Epithelial cell of esophagus (primary cell): ENCODE measurements at regions not wholly inside any gene's neighbourhood (a gene's known extent, or its start where the extent isn't known, plus 50 kb on each side); places are given as distances from the start of the nearest gene placed in this dataset.

Experiments used
- DNase-seq: peaks from one replicate; pipeline ENCODE4 v3.0.0; 2010; ENCODE audit warnings: low read depth
- H3K4me3 ChIP-seq: 2 replicates; pipeline ENCODE4 v1.5.1; 2011; ENCODE audit warnings: mild to moderate bottlenecking, low read length, control low read depth
- CTCF ChIP-seq: IDR thresholded peaks from 2 replicates; pipeline ENCODE4 v1.5.1; 2011; ENCODE audit warnings: low read depth, mild to moderate bottlenecking, low read length, control low read depth, inconsistent platforms; ENCODE audit not compliant: insufficient read depth; ENCODE audit errors: missing control alignments

GRCh38 chr1:55568732-55569131 lies 353.6 kb upstream of the USP24 start:
- DNase-seq: no peak
- H3K4me3 ChIP-seq: no peak overlapping the region
- no peak for TF ChIP-seq CTCF

DNA sequence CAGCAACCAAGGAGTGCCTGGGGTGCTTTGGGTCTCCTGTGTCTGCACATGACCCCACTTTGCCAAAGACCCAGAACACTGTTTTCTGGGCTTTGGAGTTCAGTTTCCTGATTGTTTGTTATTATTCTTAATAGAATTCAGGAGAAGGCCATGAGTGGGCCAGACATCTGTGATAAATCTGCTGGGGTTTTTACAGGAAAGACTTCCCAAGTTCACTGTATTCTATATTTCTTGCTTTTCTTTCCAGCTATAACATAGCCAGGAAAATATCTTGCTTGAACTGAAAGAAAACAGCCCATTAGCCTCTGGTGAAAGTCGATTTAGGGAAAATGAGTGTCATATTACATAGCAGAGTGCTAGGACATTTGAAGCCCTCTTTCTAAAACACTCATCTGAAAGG lies 345.1 kb upstream of the USP24 start:
- no peak for TF ChIP-seq CTCF
- H3K4me3 ChIP-seq: no peak overlapping the region
- no peak for DNase-seq

DNA sequence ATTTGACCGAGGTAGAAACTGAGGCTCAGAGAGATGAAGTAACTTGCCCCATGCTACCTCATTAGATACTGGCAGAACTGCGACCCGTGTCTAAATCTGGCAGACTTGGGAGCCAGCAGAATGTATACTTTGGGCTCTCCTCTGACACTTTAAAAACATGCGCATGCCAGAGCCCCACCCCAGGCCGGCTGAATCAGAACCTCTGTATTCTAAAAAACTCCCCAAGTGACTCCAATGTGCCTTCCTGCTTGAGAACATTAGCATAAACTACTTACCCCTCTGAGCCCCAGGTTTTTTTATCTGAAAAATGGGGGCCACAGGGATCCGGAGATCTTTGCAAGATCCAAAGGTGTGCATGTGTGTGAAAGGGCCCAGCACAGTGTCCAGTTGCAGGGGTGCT lies 344.7 kb upstream of the USP24 start:
- no peak overlapping the region for H3K4me3 ChIP-seq
- DNase-seq: peak; percentile 22
- no peak for TF ChIP-seq CTCF

GRCh38 chr1:55559161-55559611 lies 344.0 kb upstream of the USP24 start:
- TF ChIP-seq CTCF: no peak
- DNase-seq: peak; percentile 42
- no peak overlapping the region for H3K4me3 ChIP-seq

- no peak overlapping the region for H3K4me3 ChIP-seq
- no peak for TF ChIP-seq CTCF
- DNase-seq: no peak
These were observed 343.4 kb upstream of the USP24 start for GRCh38 chr1:55558515-55558914.

- TF ChIP-seq CTCF: no peak
- no peak for DNase-seq
These were observed 341.0 kb upstream of the USP24 start for GRCh38 chr1:55555956-55556725.

GRCh38 chr1:55554611-55555010 lies 339.4 kb upstream of the USP24 start:
- H3K4me3 ChIP-seq: no peak overlapping the region
- no peak for TF ChIP-seq CTCF
- no peak for DNase-seq

More at GRCh38 chr1:55555956-55556725, 341.0 kb upstream of the USP24 start:
- H3K4me3 ChIP-seq: no peak overlapping the region
